Spleen (tissue), 11 donors: ENCODE measurements at regions not wholly inside any gene's neighbourhood (a gene's known extent, or its start where the extent isn't known, plus 50 kb on each side); places are given as distances from the start of the nearest gene placed in this dataset.
A peak's percentile ranks its signal among the peaks of the same experiment; 100 is the strongest.

Source experiments
- DNase-seq: peaks from one replicate; pipeline ENCODE4 v3.0.0-alpha.2; 2020
- H3K27ac ChIP-seq, 8 donors: fragments of 200-600 bp; sonication (generic) in 7 of 8; 1 replicate in 4 of 8; 2 replicates in 4 of 8; pipeline versions ENCODE4 v1.5.0 to v1.8.0; 2016 to 2021; ENCODE audit warnings: inconsistent platforms in 4 of 8, mild to moderate bottlenecking in 4 of 8, moderate library complexity in 1 of 8
- H3K27me3 ChIP-seq, 7 donors: fragments of 200-600 bp; sonication (generic) in 6 of 7; replicated peaks in 1 of 7; 1 replicate in 4 of 7; 2 replicates in 3 of 7; pipeline versions ENCODE4 v1.5.0 to v1.8.0; 2016 to 2021; ENCODE audit warnings: inconsistent platforms in 3 of 7, mild to moderate bottlenecking in 1 of 7
- H3K36me3 ChIP-seq, 6 donors: fragments of 200-600 bp; sonication (generic) in 5 of 6; 1 replicate in 4 of 6; 2 replicates in 2 of 6; pipeline versions ENCODE4 v1.5.0 to v1.8.0; 2016 to 2021; ENCODE audit warnings: inconsistent platforms in 2 of 6
- H3K4me1 ChIP-seq, 6 donors: fragments of 200-600 bp; sonication (generic) in 5 of 6; 1 replicate in 3 of 6; 2 replicates in 3 of 6; pipeline versions ENCODE4 v1.5.0 to v1.8.0; 2016 to 2021; ENCODE audit warnings: inconsistent platforms in 3 of 6
- H3K4me3 ChIP-seq, 8 donors: fragments of 200-600 bp; sonication (generic) in 7 of 8; 1 replicate in 4 of 8; 2 replicates in 4 of 8; pipeline versions ENCODE4 v1.5.0 to v1.8.0; 2016 to 2021; ENCODE audit warnings: inconsistent platforms in 4 of 8, mild to moderate bottlenecking in 4 of 8, moderate library complexity in 2 of 8
- H3K9me3 ChIP-seq, 8 donors: fragments of 200-600 bp; sonication (generic) in 7 of 8; 1 replicate in 4 of 8; 2 replicates in 4 of 8; pipeline versions ENCODE4 v1.5.0 to v1.8.0; 2016 to 2021; ENCODE audit warnings: inconsistent platforms in 4 of 8
- POLR2A ChIP-seq, 3 donors: fragments of 450-650 bp; IDR thresholded peaks; one replicate each; pipeline ENCODE4 v1.5.1; 2017; ENCODE audit warnings: antibody characterized with exemption in 3 of 3, mild to moderate bottlenecking in 1 of 3
- POLR2AphosphoS5 ChIP-seq, 3 donors: sonication (generic); formaldehyde crosslinking; IDR thresholded peaks; one replicate each; pipeline ENCODE4 v1.5.1; 2017; ENCODE audit warnings: antibody characterized with exemption in 3 of 3
- WGBS, 5 donors: extraction: QIAGEN DNeasy Blood & Tissue Kit in 3 of 5; methylation state at CpG; one replicate each; pipeline versions ENCODE4 v1.1.5 to v1.1.7; 2013 to 2018; 5-methylcytosine and 5-hydroxymethylcytosine counted together
- intact Hi-C: fragments of 100-400 bp; cut with DNase I; formaldehyde crosslinking; loops from one replicate; pipeline ENCODE4 v1.15.0; 2023; ENCODE audit warnings: low total_unique reads
- TF ChIP-seq, protein P1 (sequence below), 11 experiments: fragments of 200-600 bp in 7 of 11; fragments of 450-650 bp in 4 of 11; sonication (generic) in 4 of 11; IDR thresholded peaks in 8 of 11; conservative IDR thresholded peaks in 3 of 11; 1 replicate in 7 of 11; 2 replicates in 4 of 11; pipeline versions ENCODE4 v1.4.0 to v1.8.0; 2016 to 2021; ENCODE audit warnings: antibody characterized with exemption in 11 of 11, inconsistent platforms in 4 of 11, mild to moderate bottlenecking in 1 of 11
- donor health status: healthy with polysubstance abuse.
- donor health status: DM: no; HTN: no; CAD: no; lungs with moderate emphysema.
- donor health status: DM: no; HTN: no; CAD: no.
- donor health status: Bipolar disorder and iron deficiency.
- donor health status: healthy.
- donor health status: DM: no; HTN: no; CAD: no.
- donor health status: DM: yes; HTN: yes; CAD: no.

DNA sequence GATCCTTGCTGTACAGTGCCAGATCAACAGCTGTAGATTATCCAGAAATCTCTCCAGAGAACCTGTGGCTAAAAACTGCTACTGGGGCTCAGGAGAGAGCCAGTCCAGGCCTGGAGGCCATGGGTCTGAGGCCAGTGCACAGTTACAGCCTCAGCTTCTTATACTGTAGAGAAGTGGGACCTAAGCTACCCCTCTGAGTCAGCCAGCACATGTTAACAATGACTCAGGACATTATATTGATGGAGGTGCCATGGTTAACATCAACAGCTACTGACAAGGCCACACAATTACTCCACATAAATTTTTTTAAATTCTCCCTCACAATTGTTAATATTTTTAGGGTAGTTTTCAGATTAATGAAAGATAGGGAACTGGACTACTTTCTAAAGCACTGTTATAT is 138.5 kb downstream of the RBM26 start:
- TF ChIP-seq POLR2A (IDR thresholded peaks at IDR 0.05) (no peak), POLR2AphosphoS5 (IDR thresholded peaks at IDR 0.05) (no peak)
- TF ChIP-seq, protein P1, sequence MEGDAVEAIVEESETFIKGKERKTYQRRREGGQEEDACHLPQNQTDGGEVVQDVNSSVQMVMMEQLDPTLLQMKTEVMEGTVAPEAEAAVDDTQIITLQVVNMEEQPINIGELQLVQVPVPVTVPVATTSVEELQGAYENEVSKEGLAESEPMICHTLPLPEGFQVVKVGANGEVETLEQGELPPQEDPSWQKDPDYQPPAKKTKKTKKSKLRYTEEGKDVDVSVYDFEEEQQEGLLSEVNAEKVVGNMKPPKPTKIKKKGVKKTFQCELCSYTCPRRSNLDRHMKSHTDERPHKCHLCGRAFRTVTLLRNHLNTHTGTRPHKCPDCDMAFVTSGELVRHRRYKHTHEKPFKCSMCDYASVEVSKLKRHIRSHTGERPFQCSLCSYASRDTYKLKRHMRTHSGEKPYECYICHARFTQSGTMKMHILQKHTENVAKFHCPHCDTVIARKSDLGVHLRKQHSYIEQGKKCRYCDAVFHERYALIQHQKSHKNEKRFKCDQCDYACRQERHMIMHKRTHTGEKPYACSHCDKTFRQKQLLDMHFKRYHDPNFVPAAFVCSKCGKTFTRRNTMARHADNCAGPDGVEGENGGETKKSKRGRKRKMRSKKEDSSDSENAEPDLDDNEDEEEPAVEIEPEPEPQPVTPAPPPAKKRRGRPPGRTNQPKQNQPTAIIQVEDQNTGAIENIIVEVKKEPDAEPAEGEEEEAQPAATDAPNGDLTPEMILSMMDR (IDR thresholded peaks at IDR 0.05 in 8 of 11, conservative IDR thresholded peaks at IDR 0.05 in 3 of 11), result no peak
- Histone ChIP-seq H3K27ac (no peak overlapping the region), H3K4me3 (no peak overlapping the region), H3K9me3 (peaks cover 0 to 12% (median 4%) of the 10 kb centered on the region in 8 donors), H3K4me1 (no peaks in the 10 kb centered on the region), H3K36me3 (no peaks in the 10 kb centered on the region), H3K27me3 (no peaks in the 10 kb centered on the region)
- no peak for DNase-seq
- intact Hi-C loops, result no loop called here

DNA sequence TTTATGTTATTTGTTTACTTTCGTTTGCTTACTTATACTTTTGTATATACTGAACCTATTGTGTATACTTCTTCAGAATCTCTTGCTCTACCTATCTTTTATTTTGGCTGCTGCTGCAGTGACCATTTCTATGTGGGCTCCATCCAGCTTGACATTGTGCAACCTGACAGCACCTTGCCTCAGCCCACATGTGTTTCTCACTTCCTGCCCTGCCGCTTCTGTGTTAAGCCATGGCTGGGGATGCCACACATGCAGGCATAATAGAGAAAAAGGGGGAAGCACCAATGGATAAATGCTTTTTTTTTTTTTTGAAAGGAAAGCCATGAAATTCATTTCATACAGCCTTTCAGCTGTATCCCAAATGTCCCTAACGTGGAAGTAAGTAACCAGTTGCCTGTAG is 147.6 kb downstream of the RBM26 start:
- H3K36me3 ChIP-seq, result no peaks in the 10 kb centered on the region
- TF ChIP-seq POLR2AphosphoS5 (IDR thresholded peaks at IDR 0.05) (no peak), POLR2A (IDR thresholded peaks at IDR 0.05) (no peak)
- TF ChIP-seq, protein P1 (IDR thresholded peaks at IDR 0.05 in 8 of 11, conservative IDR thresholded peaks at IDR 0.05 in 3 of 11), result no peak
- H3K4me3 ChIP-seq, result no peak overlapping the region
- H3K4me1 ChIP-seq, result no peaks in the 10 kb centered on the region
- no peak for DNase-seq
- intact Hi-C loops, result no loop called here
- H3K27ac ChIP-seq, result no peak overlapping the region
- 42 to 52% (median 50%) methylated on average over 3 of the region's 3 CpGs for WGBS, 5 donors
- H3K27me3 ChIP-seq, result no peaks in the 10 kb centered on the region
- no peaks in the 10 kb centered on the region for H3K9me3 ChIP-seq

DNA sequence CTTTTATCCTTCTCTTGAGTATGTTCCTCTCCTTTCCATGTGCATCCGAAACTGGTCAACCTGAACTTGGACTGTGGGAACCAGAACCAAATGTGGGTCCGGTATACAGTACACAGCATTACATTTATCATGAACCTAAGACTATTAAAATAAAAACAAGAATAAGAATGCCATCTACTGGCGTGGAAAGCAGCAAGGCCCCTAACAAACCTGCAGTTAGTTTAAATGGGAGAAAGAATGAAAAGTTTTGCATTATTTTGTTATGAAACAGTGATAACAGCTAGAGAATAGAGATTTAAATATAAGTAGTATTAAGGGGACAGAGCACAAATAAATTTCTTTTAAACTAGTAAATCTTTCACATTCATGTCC is 159.5 kb downstream of the RBM26 start:
- no peak overlapping the region for H3K27ac ChIP-seq
- H3K36me3 ChIP-seq, result no peaks in the 10 kb centered on the region
- no peak overlapping the region for H3K4me3 ChIP-seq
- H3K27me3 ChIP-seq, result no peaks in the 10 kb centered on the region
- 68 to 81% (median 73%) methylated on average over 3 of the region's 3 CpGs for WGBS, 5 donors
- H3K9me3 ChIP-seq, result no peaks in the 10 kb centered on the region
- TF ChIP-seq POLR2A (IDR thresholded peaks at IDR 0.05), result no peak
- no peak for TF ChIP-seq POLR2AphosphoS5 (IDR thresholded peaks at IDR 0.05)
- TF ChIP-seq, protein P1 (IDR thresholded peaks at IDR 0.05 in 8 of 11, conservative IDR thresholded peaks at IDR 0.05 in 3 of 11), result peak in 2 of 11 experiments; percentile 21 to 32
- no peak for DNase-seq
- no peaks in the 10 kb centered on the region for H3K4me1 ChIP-seq
- intact Hi-C loops, result no loop called here

DNA sequence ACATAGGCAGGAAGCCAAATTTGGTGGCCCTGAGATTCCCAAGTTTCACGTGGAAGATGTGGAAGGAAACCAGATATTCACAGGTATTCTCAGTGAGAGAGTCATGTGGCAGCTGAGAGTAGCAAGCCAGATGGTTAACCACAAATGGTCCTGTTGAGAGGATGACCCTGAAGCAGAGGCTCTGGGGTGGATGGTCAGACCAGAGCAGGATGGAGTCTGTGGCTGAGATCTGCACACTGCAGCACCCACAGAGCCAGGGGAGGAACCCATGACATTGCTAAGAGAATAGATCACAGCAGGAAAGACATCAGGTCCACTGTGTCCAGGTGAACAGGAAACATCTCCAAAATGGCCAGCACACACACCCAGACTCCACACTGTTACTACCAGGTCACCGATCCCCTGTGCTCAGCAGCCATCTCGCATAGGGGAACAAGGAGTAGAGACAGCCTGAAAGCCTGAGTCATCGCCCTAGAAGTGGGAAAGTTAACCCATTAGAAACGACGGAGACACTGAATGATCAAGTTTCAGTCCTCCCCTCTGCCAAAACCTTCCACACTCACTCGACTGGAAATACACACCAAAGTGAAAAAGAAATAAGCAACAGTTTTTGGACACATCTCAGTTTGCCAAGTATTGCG is 160.0 kb downstream of the RBM26 start:
- 62 to 69% (median 65%) methylated on average over 8 of the region's 8 CpGs for WGBS, 5 donors
- Histone ChIP-seq H3K27ac (no peak overlapping the region), H3K9me3 (no peaks in the 10 kb centered on the region), H3K4me3 (no peak overlapping the region), H3K36me3 (no peaks in the 10 kb centered on the region), H3K27me3 (no peaks in the 10 kb centered on the region), H3K4me1 (no peaks in the 10 kb centered on the region)
- intact Hi-C loops, result no loop called here
- TF ChIP-seq POLR2A (IDR thresholded peaks at IDR 0.05) (no peak), POLR2AphosphoS5 (IDR thresholded peaks at IDR 0.05) (no peak)
- TF ChIP-seq, protein P1 (IDR thresholded peaks at IDR 0.05 in 8 of 11, conservative IDR thresholded peaks at IDR 0.05 in 3 of 11), result no peak
- no peak for DNase-seq
